A549 (cell line): ENCODE measurements at regions not wholly inside any gene's neighbourhood (a gene's known extent, or its start where the extent isn't known, plus 50 kb on each side); places are given as distances from the start of the nearest gene placed in this dataset.

Experiments
- ATAC-seq, 2 experiments: fragments of 200-7000 bp in 1 of 2; fragments of >200 bp in 1 of 2; cut with Nextera tagmentation in 1 of 2; cut with Tn5 transposase in 1 of 2; 3 replicates each; pipeline versions ENCODE4 v1.8.0 to v1.9.1; 2018 to 2020; ENCODE audit warnings: mild to moderate bottlenecking in 1 of 2, moderate library complexity in 1 of 2
- CTCF ChIA-PET: fragments of 300-600 bp; sonication (Branson Sonifier 250); formaldehyde crosslinking; extraction: SDS; loops from one replicate; lab custom pipeline; 2021; ENCODE audit warnings: antibody characterized with exemption, inconsistent platforms; lab: Yijun Ruan, JAX
- POLR2A ChIA-PET: fragments of 350-600 bp; formaldehyde crosslinking; extraction: SDS; loops from one replicate; lab custom pipeline; 2021; ENCODE audit warnings: antibody characterized with exemption, inconsistent platforms; lab: Yijun Ruan, JAX
- DNase-seq, 2 experiments: peaks; one replicate each; pipeline versions ENCODE4 v3.0.0 to v3.0.0-alpha.2; 2011 to 2016; ENCODE audit warnings: low read depth in 1 of 2, low spot score in 1 of 2
- FAIRE-seq: peaks from 2 replicates; lab custom pipeline; 2011; peaks lifted over from hg19 to GRCh38; lab: Jason Lieb, UNC
- H3K27ac ChIP-seq, 2 experiments: fragments of >200 bp; sonication (Bioruptor Twin); formaldehyde crosslinking; 3 replicates each; pipeline ENCODE4 v1.5.1; 2016 to 2017
- H3K4me1 ChIP-seq: fragments of >200 bp; sonication (Bioruptor Twin); formaldehyde crosslinking; 3 replicates; pipeline ENCODE4 v1.6.1; 2016
- H3K4me2 ChIP-seq: fragments of >200 bp; sonication (Bioruptor Twin); formaldehyde crosslinking; 3 replicates; pipeline ENCODE4 v1.6.1; 2016
- H3K4me3 ChIP-seq: fragments of >200 bp; sonication (Bioruptor Twin); formaldehyde crosslinking; 3 replicates; pipeline ENCODE4 v1.5.1; 2016
- H3K9me3 ChIP-seq: fragments of >200 bp; sonication (Bioruptor Twin); formaldehyde crosslinking; 3 replicates; pipeline ENCODE4 v1.6.1; 2016
- CTCF ChIP-seq: fragments of >200 bp; sonication (Bioruptor Twin); formaldehyde crosslinking; IDR thresholded peaks from 3 replicates; pipeline ENCODE4 v1.5.1; 2016
- GATA3 ChIP-seq: IDR thresholded peaks from 2 replicates; pipeline ENCODE4 v1.6.1; 2012; ENCODE audit warnings: borderline replicate concordance
- HOXA7 ChIP-seq: fragments of 250-450 bp; sonication (Bioruptor Pico); IDR thresholded peaks from 2 replicates; pipeline ENCODE4 v1.5.0; 2020; ENCODE audit warnings: mild to moderate bottlenecking, moderate library complexity
- HOXB5 ChIP-seq: fragments of 250-450 bp; sonication (Bioruptor Pico); IDR thresholded peaks from 2 replicates; pipeline ENCODE4 v1.5.0; 2020; ENCODE audit warnings: mild to moderate bottlenecking, moderate library complexity
- JUN ChIP-seq, 2 experiments: fragments of >200 bp; sonication (Bioruptor Twin); formaldehyde crosslinking; IDR thresholded peaks; 2 replicates in 1 of 2; 3 replicates in 1 of 2; pipeline ENCODE4 v1.6.1; 2016 to 2017
- NPAS2 ChIP-seq: fragments of 250-450 bp; sonication (Bioruptor Pico); IDR thresholded peaks from 2 replicates; pipeline ENCODE4 v1.8.0; 2022; ENCODE audit warnings: mild to moderate bottlenecking, moderate library complexity, borderline replicate concordance
- POLR2AphosphoS2 ChIP-seq: conservative IDR thresholded peaks from 2 replicates; pipeline ENCODE4 v1.6.1; 2012; ENCODE audit warnings: low read length, improper control_type of control experiment, inconsistent platforms
- REST ChIP-seq: fragments of 200-600 bp; sonication (generic); IDR thresholded peaks from 2 replicates; pipeline ENCODE4 v1.6.1; 2016; ENCODE audit warnings: antibody characterized with exemption, mild to moderate bottlenecking, moderate library complexity
- RFX5 ChIP-seq: fragments of 450-650 bp; IDR thresholded peaks from 2 replicates; pipeline ENCODE4 v1.7.1; 2014; ENCODE audit warnings: antibody characterized with exemption, mild to moderate bottlenecking, moderate library complexity
- SREBF2 ChIP-seq: fragments of 450-650 bp; IDR thresholded peaks from 2 replicates; pipeline ENCODE4 v1.6.1; 2014; ENCODE audit warnings: mild to moderate bottlenecking, moderate library complexity
- WGBS: methylation state at CpG from one replicate; pipeline ENCODE4 v1.1.6; 2017; ENCODE audit errors: missing lambda C conversion rate; 5-methylcytosine and 5-hydroxymethylcytosine counted together
- small RNA-seq, 6 experiments: library from RNA; depleted of rRNA; stranded (forward); fragments of <200 nt; gene quantifications; one replicate each; pipeline ENCODE3, GENCODE V24; 2012

GRCh38 chr3:182740710-182741109 is 52.6 kb upstream of the ATP11B start:
- peak in 1 of 2 experiments; percentile 24 for DNase-seq
- Histone ChIP-seq H3K9me3 (no peaks in the 10 kb centered on the region), H3K4me3 (no peak overlapping the region), H3K27ac (no peak overlapping the region), H3K4me1 (no peaks in the 10 kb centered on the region), H3K4me2 (no peak overlapping the region)
- TF ChIP-seq POLR2AphosphoS2 (no peak), JUN (IDR thresholded peaks at IDR 0.05) (no peak), HOXB5 (CRISPR knock-in tag) (no peak), GATA3 (no peak)
- TF ChIP-seq, all 56 proteins: peak for 0
- FAIRE-seq (no peak), ATAC-seq (peak; percentile 59 to 62; a peak in 5 of 6 replicates)
- 60% methylated on average over 6 of the region's 6 CpGs for WGBS
- CTCF ChIA-PET: no interaction called here
- POLR2A ChIA-PET: no interaction called here

- no peaks in the 10 kb centered on the region for H3K9me3 ChIP-seq
- H3K4me2 ChIP-seq: no peak overlapping the region
- FAIRE-seq (no peak), DNase-seq (no peak), ATAC-seq (no peak)
- no peak overlapping the region for H3K4me3 ChIP-seq
- CTCF ChIA-PET: no interaction called here
- TF ChIP-seq NPAS2 (CRISPR knock-in tag) (no peak), HOXA7 (CRISPR knock-in tag) (no peak), CTCF (no peak), REST (no peak), RFX5 (no peak), SREBF2 (no peak)
- POLR2A ChIA-PET: no interaction called here
- no peaks in the 10 kb centered on the region for H3K4me1 ChIP-seq
- WGBS: 88% methylated on average over 3 of the region's 3 CpGs
- H3K27ac ChIP-seq: no peak overlapping the region
Observed at GRCh38 chr3:182741214-182741613, 52.1 kb upstream of the ATP11B start.

Small RNA genes in the stretch of these regions (small RNA-seq; reads per million reads assigned to genes)
- gene RN7SKP265: 0 reads per million in 6 experiments
